ENCODE measurements at regions not wholly inside any gene's neighbourhood (a gene's known extent, or its start where the extent isn't known, plus 50 kb on each side); places are given as distances from the start of the nearest gene placed in this dataset.
"Not testable (repeated sequence)": the region's sequence is repeated elsewhere in the genome, so short reads cannot be mapped to it uniquely, and the experiment has no call there.

- DNase-seq (ENCODE audit: extremely low read depth in 1 of 11, low read depth in 9 of 11, low spot score in 4 of 11): no peak
These were observed 245.6 kb downstream of the KLF5 start for GRCh38 chr13:73304442-73304841.

- no peak for DNase-seq (ENCODE audit: extremely low read depth in 1 of 11, low read depth in 9 of 11, low spot score in 4 of 11)
These were observed 245.0 kb downstream of the KLF5 start for GRCh38 chr13:73303851-73304250.

- DNase-seq (ENCODE audit: extremely low read depth in 1 of 11, low read depth in 9 of 11, low spot score in 4 of 11): not testable (repeated sequence)
These were observed 242.8 kb downstream of the KLF5 start for GRCh38 chr13:73301622-73302021.

- no peak for DNase-seq (ENCODE audit: extremely low read depth in 1 of 11, low read depth in 9 of 11, low spot score in 4 of 11)
These were observed 242.1 kb downstream of the KLF5 start for GRCh38 chr13:73300718-73301425.

- DNase-seq (ENCODE audit: extremely low read depth in 1 of 11, low read depth in 9 of 11, low spot score in 4 of 11): no peak
These were observed 241.0 kb downstream of the KLF5 start for GRCh38 chr13:73299787-73300186.

- no peak for DNase-seq (ENCODE audit: extremely low read depth in 1 of 11, low read depth in 9 of 11, low spot score in 4 of 11)
These were observed 235.2 kb downstream of the KLF5 start for GRCh38 chr13:73293913-73294523.

GRCh38 chr13:73292127-73292526 lies 233.3 kb downstream of the KLF5 start:
- no peak for DNase-seq (ENCODE audit: extremely low read depth in 1 of 11, low read depth in 9 of 11, low spot score in 4 of 11)

- no peak for DNase-seq (ENCODE audit: extremely low read depth in 1 of 11, low read depth in 9 of 11, low spot score in 4 of 11)
These were observed 232.0 kb downstream of the KLF5 start for GRCh38 chr13:73290844-73291243.

GRCh38 chr13:73288596-73288995 lies 229.8 kb downstream of the KLF5 start:
- no peak for DNase-seq (ENCODE audit: extremely low read depth in 1 of 11, low read depth in 9 of 11, low spot score in 4 of 11)

- no peak for DNase-seq (ENCODE audit: extremely low read depth in 1 of 11, low read depth in 9 of 11, low spot score in 4 of 11)
These were observed 229.0 kb downstream of the KLF5 start for GRCh38 chr13:73287831-73288230.

- no peak for DNase-seq (ENCODE audit: extremely low read depth in 1 of 11, low read depth in 9 of 11, low spot score in 4 of 11)
These were observed 228.3 kb downstream of the KLF5 start for GRCh38 chr13:73286942-73287620.

- DNase-seq (ENCODE audit: extremely low read depth in 1 of 11, low read depth in 9 of 11, low spot score in 4 of 11): no peak
These were observed 227.4 kb downstream of the KLF5 start for GRCh38 chr13:73286177-73286576.

GRCh38 chr13:73284081-73284874 lies 225.5 kb downstream of the KLF5 start:
- no peak for DNase-seq (ENCODE audit: extremely low read depth in 1 of 11, low read depth in 9 of 11, low spot score in 4 of 11)

- DNase-seq (ENCODE audit: extremely low read depth in 1 of 11, low read depth in 9 of 11, low spot score in 4 of 11): no peak
These were observed 224.8 kb downstream of the KLF5 start for GRCh38 chr13:73283636-73284035.

GRCh38 chr13:73281746-73282145 lies 222.9 kb downstream of the KLF5 start:
- no peak for DNase-seq (ENCODE audit: extremely low read depth in 1 of 11, low read depth in 9 of 11, low spot score in 4 of 11)

- DNase-seq (ENCODE audit: extremely low read depth in 1 of 11, low read depth in 9 of 11, low spot score in 4 of 11): no peak
These were observed 219.4 kb downstream of the KLF5 start for GRCh38 chr13:73278186-73278585.

GRCh38 chr13:73275163-73275562 lies 216.4 kb downstream of the KLF5 start:
- no peak for DNase-seq (ENCODE audit: extremely low read depth in 1 of 11, low read depth in 9 of 11, low spot score in 4 of 11)

GRCh38 chr13:73274147-73274546 lies 215.3 kb downstream of the KLF5 start:
- no peak for DNase-seq (ENCODE audit: extremely low read depth in 1 of 11, low read depth in 9 of 11, low spot score in 4 of 11)

- DNase-seq (ENCODE audit: extremely low read depth in 1 of 11, low read depth in 9 of 11, low spot score in 4 of 11): peak in 3 of 11 donors; percentile 28 to 54 (median 36)
These were observed 214.9 kb downstream of the KLF5 start for GRCh38 chr13:73273745-73274144.

GRCh38 chr13:73273276-73273675 lies 214.5 kb downstream of the KLF5 start:
- DNase-seq (ENCODE audit: extremely low read depth in 1 of 11, low read depth in 9 of 11, low spot score in 4 of 11): no peak

Measured in renal cortex interstitium (tissue), 11 donors.